ENCODE measurements at regions not wholly inside any gene's neighbourhood (a gene's known extent, or its start where the extent isn't known, plus 50 kb on each side); places are given as distances from the start of the nearest gene placed in this dataset.

DNA sequence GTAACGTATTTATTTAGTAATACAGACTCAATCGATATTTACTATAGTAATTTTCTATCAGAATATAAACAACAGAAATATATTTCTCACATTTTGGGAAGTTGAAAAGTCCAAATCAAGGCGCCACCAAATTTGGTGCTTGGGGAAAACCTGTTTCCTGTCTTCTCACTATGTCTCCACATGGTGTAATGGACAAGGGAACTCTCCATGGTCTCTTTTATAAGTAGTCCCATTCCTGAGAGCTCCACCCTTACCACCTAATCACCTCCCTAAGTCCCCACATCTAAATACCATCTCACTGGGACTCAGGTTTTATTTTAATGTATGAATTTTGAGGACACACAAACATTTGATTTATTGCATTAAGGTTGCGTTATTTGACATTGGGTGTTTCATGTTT lies 848.0 kb downstream of the LTN1 start:
- POLR2A ChIA-PET: no interaction called here
- no peaks in the 10 kb centered on the region for H3K27me3 ChIP-seq (ENCODE audit: control insufficient read depth, insufficient read depth, low read length)
- TF ChIP-seq, protein P1, sequence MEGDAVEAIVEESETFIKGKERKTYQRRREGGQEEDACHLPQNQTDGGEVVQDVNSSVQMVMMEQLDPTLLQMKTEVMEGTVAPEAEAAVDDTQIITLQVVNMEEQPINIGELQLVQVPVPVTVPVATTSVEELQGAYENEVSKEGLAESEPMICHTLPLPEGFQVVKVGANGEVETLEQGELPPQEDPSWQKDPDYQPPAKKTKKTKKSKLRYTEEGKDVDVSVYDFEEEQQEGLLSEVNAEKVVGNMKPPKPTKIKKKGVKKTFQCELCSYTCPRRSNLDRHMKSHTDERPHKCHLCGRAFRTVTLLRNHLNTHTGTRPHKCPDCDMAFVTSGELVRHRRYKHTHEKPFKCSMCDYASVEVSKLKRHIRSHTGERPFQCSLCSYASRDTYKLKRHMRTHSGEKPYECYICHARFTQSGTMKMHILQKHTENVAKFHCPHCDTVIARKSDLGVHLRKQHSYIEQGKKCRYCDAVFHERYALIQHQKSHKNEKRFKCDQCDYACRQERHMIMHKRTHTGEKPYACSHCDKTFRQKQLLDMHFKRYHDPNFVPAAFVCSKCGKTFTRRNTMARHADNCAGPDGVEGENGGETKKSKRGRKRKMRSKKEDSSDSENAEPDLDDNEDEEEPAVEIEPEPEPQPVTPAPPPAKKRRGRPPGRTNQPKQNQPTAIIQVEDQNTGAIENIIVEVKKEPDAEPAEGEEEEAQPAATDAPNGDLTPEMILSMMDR (IDR thresholded peaks at IDR 0.05; ENCODE audit: low read depth, low read length): no peak
- H3K9me3 ChIP-seq (ENCODE audit: control insufficient read depth, insufficient read depth, low read length): peaks cover under 1% of the 10 kb centered on the region; the same call in 1 of the 2 replicates
- CTCF ChIA-PET: no interaction called here
- H3K27ac ChIP-seq (ENCODE audit: low read depth, low read length): no peak overlapping the region
- no peak for DNase-seq (ENCODE audit: low read depth, low spot score)
- no peak overlapping the region for H3K4me3 ChIP-seq (ENCODE audit: low read depth, low read length)

DNA sequence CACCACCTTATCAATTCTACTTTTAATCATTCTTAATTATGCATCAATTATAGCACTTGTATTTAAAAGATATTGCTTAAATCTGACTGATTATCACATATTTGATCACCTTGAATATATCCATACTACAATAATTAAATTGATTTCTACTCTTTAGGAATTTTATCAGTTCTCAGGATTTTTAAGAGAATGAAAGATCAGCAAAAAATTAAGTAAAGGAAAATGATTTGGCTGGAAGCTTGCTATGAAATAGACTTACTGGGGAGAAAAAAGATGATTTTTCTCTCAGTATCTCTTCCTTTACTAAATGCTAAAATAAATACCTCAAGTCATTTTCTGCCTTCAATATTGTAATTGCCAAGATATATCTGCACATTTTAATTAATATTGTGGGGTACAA lies 848.6 kb downstream of the LTN1 start:
- Histone ChIP-seq H3K27me3 (ENCODE audit: control insufficient read depth, insufficient read depth, low read length) (no peaks in the 10 kb centered on the region), H3K9me3 (ENCODE audit: control insufficient read depth, insufficient read depth, low read length) (no peaks in the 10 kb centered on the region), H3K4me3 (ENCODE audit: low read depth, low read length) (no peak overlapping the region), H3K27ac (ENCODE audit: low read depth, low read length) (no peak overlapping the region)
- TF ChIP-seq, protein P1 (IDR thresholded peaks at IDR 0.05; ENCODE audit: low read depth, low read length): no peak
- CTCF ChIA-PET: no interaction called here
- POLR2A ChIA-PET: no interaction called here
- no peak for DNase-seq (ENCODE audit: low read depth, low spot score)

DNA sequence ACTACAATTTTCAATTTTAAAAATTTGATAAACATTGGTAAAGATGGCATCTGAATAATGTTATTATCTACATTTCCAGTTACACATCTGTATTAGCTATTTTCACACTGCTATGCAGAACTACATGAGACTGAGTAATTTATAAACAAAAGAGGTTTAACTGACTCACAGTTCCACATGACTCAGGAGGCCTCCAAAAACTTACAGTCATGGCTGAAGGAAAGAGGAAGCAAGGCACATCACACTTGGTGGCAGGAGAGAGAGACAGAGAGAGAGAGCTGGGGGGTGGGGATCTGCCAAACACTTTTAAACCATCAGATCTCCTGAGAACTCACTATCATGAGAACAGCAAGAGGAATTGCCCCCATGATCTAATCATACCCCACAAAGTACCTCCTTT lies 850.0 kb downstream of the LTN1 start:
- ChIA-PET CTCF (interaction anchor here (1.1 kb wide), 1 partner anchor 10 kb away, joined by 4 read pairs; no protein-coding TSS in a partner anchor), POLR2A (interaction anchor here (0.7 to 1.3 kb wide), 2 partner anchors 19 to 193 kb away, joined by 3 to 5 read pairs; no protein-coding TSS in a partner anchor)

DNA sequence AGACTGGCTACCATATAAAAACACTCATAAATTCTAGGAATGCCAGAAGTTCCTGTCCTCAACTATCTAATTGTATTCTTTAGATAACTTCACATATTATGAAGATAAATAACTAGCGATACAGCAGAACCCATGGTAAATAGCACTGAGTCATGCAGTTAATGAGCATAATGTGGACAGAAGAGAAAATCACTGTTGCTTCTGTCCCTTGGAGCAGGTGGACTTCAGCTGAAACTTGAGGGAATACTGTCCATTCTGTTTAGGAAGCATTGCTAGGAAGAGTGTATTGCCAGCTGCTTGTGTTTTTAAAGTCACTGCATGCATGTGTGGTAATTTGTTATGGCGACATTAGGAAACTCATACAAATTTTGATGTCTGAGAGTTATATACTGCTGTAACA lies 854.4 kb downstream of the LTN1 start:
- ChIA-PET POLR2A (no interaction called here), CTCF (no interaction called here)
- H3K4me3 ChIP-seq (ENCODE audit: low read depth, low read length): no peak overlapping the region
- TF ChIP-seq, protein P1 (IDR thresholded peaks at IDR 0.05; ENCODE audit: low read depth, low read length): no peak
- DNase-seq (ENCODE audit: low read depth, low spot score): no peak
- no peaks in the 10 kb centered on the region for H3K27me3 ChIP-seq (ENCODE audit: control insufficient read depth, insufficient read depth, low read length)
- no peak overlapping the region for H3K27ac ChIP-seq (ENCODE audit: low read depth, low read length)
- H3K9me3 ChIP-seq (ENCODE audit: control insufficient read depth, insufficient read depth, low read length): no peaks in the 10 kb centered on the region

More for the DNA sequence above, 850.0 kb downstream of the LTN1 start:
- H3K9me3 ChIP-seq (ENCODE audit: control insufficient read depth, insufficient read depth, low read length): no peaks in the 10 kb centered on the region
- H3K4me3 ChIP-seq (ENCODE audit: low read depth, low read length): no peak overlapping the region
- no peaks in the 10 kb centered on the region for H3K27me3 ChIP-seq (ENCODE audit: control insufficient read depth, insufficient read depth, low read length)
- DNase-seq (ENCODE audit: low read depth, low spot score): peak; percentile 68
- TF ChIP-seq, protein P1 (IDR thresholded peaks at IDR 0.05; ENCODE audit: low read depth, low read length): no peak
- H3K27ac ChIP-seq (ENCODE audit: low read depth, low read length): peak overlapping the region; percentile 78

DNA sequence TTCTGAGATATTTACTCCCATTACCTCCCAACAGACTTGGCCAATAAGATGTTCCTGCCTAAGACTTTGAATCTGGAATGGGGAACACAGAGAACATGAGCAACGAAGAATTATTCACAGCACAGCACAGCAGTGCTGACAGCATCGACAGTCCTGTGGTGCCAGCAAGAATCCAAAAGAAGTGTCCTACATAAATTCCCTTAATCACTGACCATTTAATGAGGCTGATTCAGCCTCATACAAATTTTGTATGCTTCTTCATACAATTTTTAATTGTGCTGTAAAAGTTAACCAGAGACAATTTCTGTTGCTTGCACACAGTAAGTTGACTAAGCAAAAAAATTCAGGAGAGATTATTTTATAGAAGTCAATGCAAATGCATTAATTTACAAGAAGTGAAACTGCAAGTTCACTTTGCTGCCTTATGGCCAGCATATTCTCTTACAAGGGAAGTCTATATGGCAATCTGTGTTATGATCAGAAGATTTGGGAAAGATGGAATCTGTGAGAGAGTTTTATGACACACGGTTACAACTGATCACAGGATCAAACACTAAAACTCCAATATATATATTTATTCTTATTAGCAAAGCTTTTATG lies 855.9 kb downstream of the LTN1 start:
- CTCF ChIA-PET: no interaction called here
- POLR2A ChIA-PET: no interaction called here
- no peak for DNase-seq (ENCODE audit: low read depth, low spot score)

More for the DNA sequence above, 855.9 kb downstream of the LTN1 start:
- no peaks in the 10 kb centered on the region for H3K9me3 ChIP-seq (ENCODE audit: control insufficient read depth, insufficient read depth, low read length)
- TF ChIP-seq, protein P1 (IDR thresholded peaks at IDR 0.05; ENCODE audit: low read depth, low read length): no peak
- no peak overlapping the region for H3K4me3 ChIP-seq (ENCODE audit: low read depth, low read length)
- no peaks in the 10 kb centered on the region for H3K27me3 ChIP-seq (ENCODE audit: control insufficient read depth, insufficient read depth, low read length)
- H3K27ac ChIP-seq (ENCODE audit: low read depth, low read length): no peak overlapping the region
